ENCODE measurements at regions not wholly inside any gene's neighbourhood (a gene's known extent, or its start where the extent isn't known, plus 50 kb on each side); places are given as distances from the start of the nearest gene placed in this dataset.

GRCh38 chr20:19929012-19929360, 88.2 kb upstream of the NAA20 start:
- TF ChIP-seq POLR2A (IDR thresholded peaks at IDR 0.05; ENCODE audit: low read depth, low read length), result no peak
- TF ChIP-seq POLR2AphosphoS5 (IDR thresholded peaks at IDR 0.05; ENCODE audit: low read depth, low read length), result no peak
- TF ChIP-seq TAF1 (IDR thresholded peaks at IDR 0.05; ENCODE audit: borderline replicate concordance, low read depth, low read length), result no peak
